GM23248 (cell line): ENCODE measurements at regions not wholly inside any gene's neighbourhood (a gene's known extent, or its start where the extent isn't known, plus 50 kb on each side); places are given as distances from the start of the nearest gene placed in this dataset.
A peak's percentile ranks its signal among the peaks of the same experiment; 100 is the strongest.

ENCODE experiments used
- DNase-seq: peaks from one replicate; pipeline ENCODE4 v3.0.0-alpha.2; 2015
- H2AFZ ChIP-seq: fragments of 200-600 bp; sonication (generic); 2 replicates; pipeline ENCODE4 v1.6.1; 2016; ENCODE audit warnings: antibody characterized with exemption
- H3F3A ChIP-seq: fragments of 200-600 bp; sonication (generic); 2 replicates; pipeline ENCODE4 v1.6.1; 2016; ENCODE audit warnings: mild to moderate bottlenecking, antibody characterized with exemption, mixed run types; ENCODE audit not compliant: insufficient read depth
- H3K27ac ChIP-seq: fragments of 200-600 bp; sonication (generic); 2 replicates; pipeline ENCODE4 v1.5.1; 2016; ENCODE audit warnings: mild to moderate bottlenecking
- H3K27me3 ChIP-seq: fragments of 200-600 bp; sonication (generic); replicated peaks from 2 replicates; pipeline ENCODE4 v1.6.1; 2016; ENCODE audit warnings: mild to moderate bottlenecking; ENCODE audit not compliant: insufficient read depth
- H3K36me3 ChIP-seq: fragments of 200-600 bp; sonication (generic); 2 replicates; pipeline ENCODE4 v1.6.1; 2016; ENCODE audit warnings: low read depth, mild to moderate bottlenecking
- H3K4me1 ChIP-seq: fragments of 200-600 bp; sonication (generic); 2 replicates; pipeline ENCODE4 v1.6.1; 2016; ENCODE audit warnings: mild to moderate bottlenecking; ENCODE audit not compliant: insufficient read depth
- H3K4me2 ChIP-seq: fragments of 200-600 bp; sonication (generic); one replicate; pipeline ENCODE4 v1.6.1; 2016; ENCODE audit warnings: mild to moderate bottlenecking; ENCODE audit not compliant: unreplicated experiment
- H3K4me3 ChIP-seq: fragments of 200-600 bp; sonication (generic); 2 replicates; pipeline ENCODE4 v1.5.1; 2016; ENCODE audit warnings: mild to moderate bottlenecking
- H3K79me2 ChIP-seq: fragments of 200-600 bp; sonication (generic); 2 replicates; pipeline ENCODE4 v1.6.1; 2016; ENCODE audit warnings: mild to moderate bottlenecking; ENCODE audit not compliant: insufficient read depth
- H3K9ac ChIP-seq: fragments of 200-600 bp; sonication (generic); 2 replicates; pipeline ENCODE4 v1.6.1; 2016; ENCODE audit warnings: mild to moderate bottlenecking
- H3K9me2 ChIP-seq: fragments of 200-600 bp; sonication (generic); 2 replicates; pipeline ENCODE4 v1.6.1; 2016; ENCODE audit warnings: mixed run types, mild to moderate bottlenecking, moderate library complexity; ENCODE audit not compliant: insufficient read depth
- H3K9me3 ChIP-seq: fragments of 200-600 bp; sonication (generic); one replicate; pipeline ENCODE4 v1.6.1; 2017; ENCODE audit warnings: low read depth
- H4K20me1 ChIP-seq: fragments of 200-600 bp; sonication (generic); 2 replicates; pipeline ENCODE4 v1.6.0; 2016; ENCODE audit not compliant: insufficient read depth
- EZH2 ChIP-seq: fragments of 200-600 bp; sonication (generic); IDR thresholded peaks from 2 replicates; pipeline ENCODE4 v1.6.1; 2018; ENCODE audit warnings: antibody characterized with exemption, mild to moderate bottlenecking; ENCODE audit not compliant: insufficient read depth, poor library complexity, severe bottlenecking
- EZH2phosphoT487 ChIP-seq: fragments of 200-600 bp; sonication (generic); IDR thresholded peaks from 2 replicates; pipeline ENCODE4 v1.6.1; 2018; ENCODE audit warnings: antibody characterized with exemption, moderate library complexity, mild to moderate bottlenecking, low read depth; ENCODE audit not compliant: insufficient read depth
- WGBS, 2 experiments: methylation state at CpG; one replicate each; pipeline ENCODE4 v1.1.6; 2015 to 2017; ENCODE audit warnings: low lambda C conversion rate in 2 of 2, low coverage in 1 of 2; ENCODE audit errors: missing lambda C conversion rate in 2 of 2; 5-methylcytosine and 5-hydroxymethylcytosine counted together
- in situ Hi-C: fragments of 300-500 bp; cut with MboI; formaldehyde crosslinking; loops from 2 replicates; pipeline ENCODE4 v1.15.0; 2020

GRCh38 chr5:81866994-81867393, 104.8 kb upstream of the ATG10 start:
- Histone ChIP-seq H4K20me1 (no peaks in the 10 kb centered on the region), H3K27me3 (no peaks in the 10 kb centered on the region), H3K4me2 (no peak overlapping the region), H3K9me2 (no peaks in the 10 kb centered on the region), H3K36me3 (no peaks in the 10 kb centered on the region), H3K79me2 (no peaks in the 10 kb centered on the region), H3K4me3 (no peak overlapping the region), H3K27ac (no peak overlapping the region), H2AFZ (no peak overlapping the region), H3K9me3 (no peaks in the 10 kb centered on the region), H3F3A (no peaks in the 10 kb centered on the region), H3K9ac (no peak overlapping the region), H3K4me1 (no peaks in the 10 kb centered on the region)
- TF ChIP-seq EZH2phosphoT487 = no peak
- no peak for TF ChIP-seq EZH2
- in situ Hi-C loops = no loop called here
- WGBS, 2 experiments = 59 to 62% methylated on average over 3 of the region's 3 CpGs
- no peak for DNase-seq

- H3K9me3 ChIP-seq = no peaks in the 10 kb centered on the region
- TF ChIP-seq EZH2 (no peak), EZH2phosphoT487 (no peak)
- H3K27ac ChIP-seq = no peak overlapping the region
- no peak for DNase-seq
- no peaks in the 10 kb centered on the region for H3K27me3 ChIP-seq
- no peak overlapping the region for H3K4me3 ChIP-seq
- in situ Hi-C loops = no loop called here
- no peaks in the 10 kb centered on the region for H3K9me2 ChIP-seq
- WGBS, 2 experiments = 81 to 86% methylated on average over 1 of the region's 1 CpG
- H2AFZ ChIP-seq = no peak overlapping the region
- H4K20me1 ChIP-seq = no peaks in the 10 kb centered on the region
- H3K4me2 ChIP-seq = no peak overlapping the region
- H3K9ac ChIP-seq = no peak overlapping the region
- H3K36me3 ChIP-seq = no peaks in the 10 kb centered on the region
- H3K79me2 ChIP-seq = no peaks in the 10 kb centered on the region
- no peaks in the 10 kb centered on the region for H3F3A ChIP-seq
- H3K4me1 ChIP-seq = no peaks in the 10 kb centered on the region
Observed at GRCh38 chr5:81860778-81861177, 109.9 kb upstream of the SSBP2 start.

GRCh38 chr5:81859624-81860023, 108.7 kb upstream of the SSBP2 start:
- H3K79me2 ChIP-seq = no peaks in the 10 kb centered on the region
- peak overlapping the region; percentile 34; the same call in 1 of the 2 replicates for H2AFZ ChIP-seq
- no peak overlapping the region for H3K4me2 ChIP-seq
- 46 to 50% methylated on average over 6 of the region's 6 CpGs for whole genome bisulfite sequencing, 2 experiments
- in situ Hi-C loops = no loop called here
- DNase-seq = peak; percentile 6
- no peaks in the 10 kb centered on the region for H3K27me3 ChIP-seq
- TF ChIP-seq EZH2phosphoT487 (no peak), EZH2 (no peak)
- H4K20me1 ChIP-seq = no peaks in the 10 kb centered on the region
- H3K36me3 ChIP-seq = no peaks in the 10 kb centered on the region
- no peak overlapping the region for H3K9ac ChIP-seq
- H3K27ac ChIP-seq = no peak overlapping the region
- H3K4me3 ChIP-seq = no peak overlapping the region
- H3K4me1 ChIP-seq = peaks cover 3% of the 10 kb centered on the region; the same call in 1 of the 2 replicates
- H3K9me2 ChIP-seq = no peaks in the 10 kb centered on the region
- no peaks in the 10 kb centered on the region for H3K9me3 ChIP-seq
- H3F3A ChIP-seq = no peaks in the 10 kb centered on the region

- in situ Hi-C loops = no loop called here
- 85% methylated on average over 14 of the region's 14 CpGs for WGBS, 2 experiments
- no peak overlapping the region for H3K4me2 ChIP-seq
Observed at GRCh38 chr5:81856948-81857928, 106.3 kb upstream of the SSBP2 start.

More at GRCh38 chr5:81856948-81857928, 106.3 kb upstream of the SSBP2 start:
- DNase-seq = peak; percentile 29
- H3K9me3 ChIP-seq = no peaks in the 10 kb centered on the region
- H3F3A ChIP-seq = no peaks in the 10 kb centered on the region
- H3K27ac ChIP-seq = no peak overlapping the region
- H2AFZ ChIP-seq = no peak overlapping the region
- H3K27me3 ChIP-seq = no peaks in the 10 kb centered on the region
- no peak for TF ChIP-seq EZH2phosphoT487
- no peak for TF ChIP-seq EZH2
- H3K36me3 ChIP-seq = no peaks in the 10 kb centered on the region
- no peaks in the 10 kb centered on the region for H4K20me1 ChIP-seq
- no peaks in the 10 kb centered on the region for H3K9me2 ChIP-seq
- no peak overlapping the region for H3K9ac ChIP-seq
- peaks cover 11% of the 10 kb centered on the region for H3K4me1 ChIP-seq
- H3K4me3 ChIP-seq = no peak overlapping the region
- H3K79me2 ChIP-seq = no peaks in the 10 kb centered on the region
